Stimulated activated CD8-positive, alpha-beta memory T cell treated with anti-CD3 and anti-CD28 coated beads, Interleukin-15, amount 100 ng/mL, for 48 hours (primary cell): ENCODE measurements at regions not wholly inside any gene's neighbourhood (a gene's known extent, or its start where the extent isn't known, plus 50 kb on each side); places are given as distances from the start of the nearest gene placed in this dataset.
"Not testable (repeated sequence)": the region's sequence is repeated elsewhere in the genome, so short reads cannot be mapped to it uniquely, and the experiment has no call there.

Experiments used
- DNase-seq, 2 donors: peaks; one replicate each; pipeline ENCODE4 v3.0.0-alpha.2; 2020; ENCODE audit warnings: low read depth in 2 of 2

DNA sequence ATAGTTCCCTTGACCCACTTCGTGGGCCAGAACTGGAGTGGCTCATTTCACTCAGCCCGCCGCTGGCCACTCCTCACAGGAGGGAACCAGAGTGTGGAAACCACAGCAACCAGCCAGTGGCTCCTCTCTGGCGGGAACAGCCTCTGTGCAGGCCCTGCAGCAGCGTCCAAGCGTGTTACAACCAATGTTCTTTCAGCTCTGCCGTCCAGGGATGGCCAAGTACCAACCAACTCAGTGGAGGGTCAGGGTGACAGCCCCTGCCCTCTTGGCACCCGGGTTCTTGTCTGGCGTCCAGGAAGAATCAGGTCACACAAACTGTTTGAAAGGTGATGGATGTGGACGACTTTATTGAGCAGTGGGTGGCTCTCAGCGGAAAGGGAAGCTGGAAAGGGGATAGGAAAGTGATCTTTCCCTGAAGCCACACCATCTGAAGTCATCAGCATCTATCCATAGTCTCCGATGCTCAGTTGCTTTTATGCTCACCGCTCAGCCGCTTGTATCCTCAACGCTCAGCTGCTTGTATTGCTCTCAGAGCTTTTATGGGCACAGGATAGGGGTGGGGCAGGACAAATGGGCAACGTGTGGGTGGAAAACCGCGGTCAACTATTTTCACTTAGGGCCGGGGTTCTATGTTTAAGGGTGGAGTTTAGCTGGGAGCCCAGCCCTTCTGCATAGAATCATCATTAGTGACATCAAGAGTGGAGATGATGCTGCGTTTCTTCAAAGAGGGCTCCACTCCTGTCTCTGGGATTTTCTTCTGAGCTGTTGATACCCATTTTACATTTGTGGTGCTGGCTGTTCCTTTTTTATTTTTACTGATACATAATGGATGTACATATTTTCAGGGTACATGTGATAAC, 250.2 kb downstream of the RRAGC start:
- no peak for DNase-seq

DNA sequence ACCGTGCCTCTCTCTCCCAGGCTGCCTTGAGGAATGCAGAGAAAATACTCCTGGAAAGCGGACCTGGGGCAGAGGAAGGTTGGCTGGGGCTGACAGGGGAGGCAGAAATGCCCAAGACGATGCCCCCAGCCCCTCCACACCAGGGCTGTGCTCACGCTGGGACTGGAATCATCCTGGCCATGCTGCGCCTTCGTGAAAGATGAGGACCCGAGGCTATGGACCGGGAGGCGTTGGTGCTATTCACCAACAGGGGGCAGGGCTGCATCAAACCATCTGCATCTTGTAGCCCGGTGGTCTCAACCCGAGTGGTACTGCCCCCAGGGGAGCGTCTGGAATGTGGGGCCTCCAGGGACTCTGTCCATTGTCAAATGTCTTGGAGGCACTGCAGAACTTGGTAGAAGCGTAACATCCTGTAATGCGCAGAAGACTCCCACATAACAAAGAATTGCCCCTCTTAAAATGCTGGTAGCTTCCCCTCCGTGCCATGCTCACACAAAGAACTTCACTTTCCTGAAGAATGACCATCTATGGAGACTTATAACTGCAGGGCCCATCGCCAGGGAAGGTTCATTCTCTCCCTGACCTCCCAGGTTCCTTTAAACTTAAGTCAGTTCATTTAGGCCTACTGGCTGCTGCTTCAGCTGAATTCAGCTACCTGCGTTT, 251.2 kb downstream of the RRAGC start:
- no peak for DNase-seq

DNA sequence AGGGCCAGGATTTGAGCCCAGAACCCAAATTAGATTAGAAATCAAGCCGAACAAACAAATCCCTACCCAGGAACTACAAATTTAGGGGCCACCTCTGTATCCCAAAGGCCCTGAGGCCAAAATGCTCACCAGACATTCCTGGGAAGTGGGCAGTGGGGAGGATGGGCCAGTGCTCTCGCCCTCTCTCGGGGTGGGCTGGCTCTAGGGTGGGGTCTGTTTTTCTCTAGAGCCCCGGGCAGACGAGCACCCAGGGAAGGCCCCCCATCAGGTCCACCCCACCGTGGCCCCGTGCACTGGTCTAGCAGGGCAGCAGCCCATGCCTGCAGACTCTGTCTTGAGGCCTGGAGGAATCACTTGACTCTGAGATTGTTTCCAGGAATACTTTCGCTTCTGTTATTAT, 252.0 kb downstream of the RRAGC start:
- DNase-seq = no peak

DNA sequence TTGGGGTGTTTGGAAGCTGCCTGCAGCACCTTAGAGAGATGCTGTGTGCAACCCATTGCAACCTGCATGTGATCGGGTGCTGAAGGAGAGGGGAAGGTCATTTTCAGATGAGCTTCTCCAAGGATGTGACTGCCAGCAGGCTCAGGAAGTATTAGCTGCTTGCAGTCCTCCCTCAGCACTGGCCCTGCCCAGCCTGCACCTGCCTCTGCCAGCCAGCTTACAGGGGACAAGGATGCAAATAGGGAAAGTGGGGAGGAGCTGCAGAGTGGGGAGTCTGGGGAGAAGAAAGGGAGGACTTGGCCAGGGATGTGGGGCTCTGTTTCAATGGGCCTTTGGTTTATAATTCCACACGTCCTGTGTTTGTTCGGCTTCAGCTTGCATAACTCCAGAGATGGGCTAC, 254.5 kb downstream of the RRAGC start:
- no peak for DNase-seq

DNA sequence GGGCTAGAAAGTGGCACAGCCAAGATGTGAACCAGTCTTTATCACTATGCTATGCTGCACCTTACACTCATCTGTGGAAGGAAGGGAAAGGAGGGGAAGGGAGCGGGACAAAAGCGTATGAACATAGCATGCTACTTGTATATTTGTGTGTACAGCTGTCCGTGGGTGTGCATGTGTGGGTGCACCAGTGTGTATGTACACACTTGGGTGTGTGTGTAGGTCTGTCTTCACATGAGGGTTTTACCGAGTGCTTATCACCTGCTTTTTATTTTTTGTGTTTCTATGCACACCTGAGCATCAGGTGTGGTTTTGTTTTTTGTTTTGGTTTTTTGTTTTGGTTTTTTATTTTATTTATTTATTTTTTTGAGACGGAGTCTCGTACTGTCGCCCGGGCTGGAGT, 255.7 kb downstream of the RRAGC start:
- DNase-seq = no peak

DNA sequence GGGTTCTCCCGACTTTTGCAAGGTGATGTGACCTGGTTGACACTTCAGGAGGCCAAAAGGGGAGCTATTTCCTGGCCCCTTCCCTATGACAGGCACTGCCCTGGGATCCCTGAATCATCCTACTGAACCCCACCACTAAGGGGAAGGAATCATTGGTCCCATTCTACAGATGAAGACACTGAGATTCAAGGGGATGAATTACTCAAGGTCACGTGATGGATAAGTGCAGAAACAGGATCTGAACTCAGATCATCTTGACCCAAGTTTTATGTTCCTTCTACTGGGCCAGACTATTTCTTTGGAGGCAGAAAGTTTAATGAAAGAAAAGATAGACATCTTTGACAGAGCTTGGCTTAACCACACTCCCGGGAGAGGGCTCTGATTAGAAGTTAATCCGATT, 258.7 kb downstream of the RRAGC start:
- DNase-seq = no peak

DNA sequence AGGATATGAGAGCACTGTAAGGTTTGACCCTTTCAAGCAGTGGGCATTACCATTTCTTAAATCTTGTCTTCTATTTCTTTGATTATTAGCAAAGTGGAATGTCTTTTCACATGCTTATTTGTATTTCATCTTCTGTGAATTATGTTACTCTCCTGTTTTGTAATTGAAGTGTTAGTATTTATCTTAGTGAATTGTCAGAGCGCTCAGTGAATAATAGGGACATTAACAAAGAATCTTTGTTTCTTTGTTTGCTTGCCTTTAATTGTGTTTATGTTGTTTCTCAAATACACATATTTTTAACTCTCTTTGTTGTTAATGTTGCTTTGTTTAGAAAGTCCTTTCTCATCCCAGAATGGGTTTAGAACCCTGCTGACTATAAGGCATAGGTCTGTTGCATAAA, 259.3 kb downstream of the RRAGC start:
- no peak for DNase-seq

DNA sequence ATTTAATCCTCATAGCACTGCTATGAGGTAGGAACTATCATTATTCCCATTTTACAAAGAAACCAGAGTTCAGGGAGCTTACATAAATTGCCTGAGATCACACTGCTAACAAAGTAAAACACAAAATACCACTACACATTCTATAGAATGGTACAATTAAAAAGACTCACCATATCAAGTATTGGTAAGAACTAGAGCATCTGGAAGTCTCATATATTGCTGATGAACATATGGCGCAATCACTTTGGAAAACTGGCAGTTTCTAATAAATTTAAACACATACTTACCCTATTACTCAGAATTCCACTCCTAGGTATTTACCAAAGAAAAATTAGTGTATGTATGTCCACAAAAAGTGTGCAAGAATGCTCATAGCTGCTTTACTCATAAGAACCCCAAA, 261.5 kb downstream of the RRAGC start:
- DNase-seq = no peak

DNA sequence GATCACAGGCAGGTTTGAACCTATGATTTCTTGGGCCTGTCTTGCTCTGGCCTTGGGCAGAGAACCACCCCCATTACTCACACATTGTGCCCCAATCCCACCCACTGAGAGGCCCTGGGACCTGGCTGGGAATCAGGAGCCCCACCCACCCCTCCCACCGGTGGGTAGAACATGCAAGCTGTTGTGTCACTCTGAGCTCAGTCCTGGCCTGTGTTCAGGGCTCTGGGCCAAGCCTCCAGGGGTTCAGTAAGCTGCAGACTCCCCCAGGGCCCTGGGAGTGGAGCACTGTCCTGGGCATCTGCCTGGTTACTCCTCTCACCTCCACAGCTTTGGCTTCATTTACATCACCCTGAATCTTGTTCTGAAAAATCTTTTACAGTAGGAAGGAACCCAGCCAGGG, 270.5 kb downstream of the RRAGC start:
- DNase-seq = no peak

DNA sequence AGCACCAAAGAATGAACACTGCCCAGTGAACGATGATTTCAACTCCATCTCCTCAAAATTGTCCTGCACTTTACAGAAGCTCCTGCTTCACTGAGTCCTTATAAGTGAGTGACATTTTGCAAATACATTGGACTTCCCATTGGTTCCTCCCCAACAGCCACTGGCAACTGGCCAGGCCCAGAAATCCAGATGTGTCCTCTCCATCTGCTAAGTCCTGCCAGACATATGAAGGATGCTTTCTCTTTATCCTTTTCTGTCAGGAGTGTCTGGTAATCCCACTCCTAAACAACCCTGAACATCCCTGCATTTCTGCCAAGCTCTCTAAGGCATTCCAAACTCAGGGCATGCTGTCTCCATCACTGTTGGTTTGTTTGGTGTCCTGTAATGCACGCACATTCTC, 271.8 kb downstream of the RRAGC start:
- no peak for DNase-seq

DNA sequence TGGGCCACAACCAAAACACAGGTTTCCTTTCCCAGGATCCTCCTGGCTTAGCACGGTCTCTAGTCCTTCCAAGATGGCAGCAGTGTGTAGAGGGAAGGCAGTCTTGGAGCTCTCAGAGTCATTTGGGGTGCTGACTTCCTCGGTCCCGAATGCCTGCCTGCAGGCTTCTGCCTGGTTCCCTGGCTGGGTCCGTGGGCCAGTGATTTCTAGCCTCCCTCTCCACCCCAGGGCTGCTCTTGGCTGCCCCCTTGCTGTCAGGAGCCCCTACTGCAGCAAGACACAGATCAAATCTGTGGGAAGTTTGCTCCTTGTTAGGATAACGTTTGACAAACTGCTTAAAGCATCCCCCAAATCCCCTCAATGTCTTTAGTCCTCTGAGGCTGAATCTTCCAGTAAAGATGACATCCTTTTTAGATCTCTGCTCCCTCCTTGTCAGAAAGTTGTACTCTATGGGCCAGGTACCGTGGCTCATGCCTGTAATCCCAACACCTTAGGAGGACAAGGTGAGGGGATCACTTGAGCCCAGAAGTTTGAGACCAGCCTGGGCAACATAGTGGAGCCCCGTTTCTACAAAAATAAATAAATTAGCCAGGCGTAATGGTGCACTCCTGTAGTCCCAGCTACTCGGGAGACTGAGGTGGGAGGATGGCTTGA, 272.5 kb downstream of the RRAGC start:
- DNase-seq = peak; percentile 11 to 29

DNA sequence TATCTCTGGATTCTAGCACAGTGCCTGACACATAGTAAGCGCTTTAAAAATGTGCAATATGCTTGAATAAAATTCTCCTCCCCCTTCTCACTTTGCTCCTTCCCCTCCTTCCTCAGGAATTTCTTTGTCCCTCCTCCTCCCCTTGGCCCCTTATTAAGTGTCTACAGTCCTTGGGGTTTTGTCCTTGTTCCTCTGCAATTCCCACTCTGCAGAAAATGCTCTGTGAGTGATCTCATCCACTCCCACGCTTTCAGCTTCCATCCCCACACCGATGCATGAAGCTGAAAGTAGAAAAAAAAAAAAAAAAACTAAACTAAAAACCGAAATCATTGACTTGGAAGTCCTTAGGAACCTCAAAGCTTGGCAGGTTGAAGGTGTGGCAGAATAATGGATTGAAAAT, 273.6 kb downstream of the RRAGC start:
- no peak for DNase-seq

DNA sequence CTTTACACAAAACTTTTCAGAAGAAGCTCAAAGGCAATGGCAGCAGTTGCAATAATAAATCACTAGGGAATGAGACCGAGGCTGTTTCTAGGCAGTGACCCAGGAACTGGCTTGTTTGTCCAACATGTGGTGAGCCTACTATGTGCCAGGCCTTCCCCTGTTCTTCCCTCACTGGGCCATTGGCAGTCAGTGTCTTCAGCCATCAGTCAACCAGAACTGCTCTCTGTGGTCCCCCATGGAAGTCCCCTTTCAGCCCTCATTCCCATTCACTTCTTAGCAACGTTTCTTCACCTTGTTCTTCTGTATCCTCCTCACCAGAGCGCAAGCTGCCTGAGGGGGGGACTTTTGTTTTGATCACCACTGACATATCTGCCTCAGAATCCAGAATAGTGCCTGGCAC, 274.1 kb downstream of the RRAGC start:
- no peak for DNase-seq

DNA sequence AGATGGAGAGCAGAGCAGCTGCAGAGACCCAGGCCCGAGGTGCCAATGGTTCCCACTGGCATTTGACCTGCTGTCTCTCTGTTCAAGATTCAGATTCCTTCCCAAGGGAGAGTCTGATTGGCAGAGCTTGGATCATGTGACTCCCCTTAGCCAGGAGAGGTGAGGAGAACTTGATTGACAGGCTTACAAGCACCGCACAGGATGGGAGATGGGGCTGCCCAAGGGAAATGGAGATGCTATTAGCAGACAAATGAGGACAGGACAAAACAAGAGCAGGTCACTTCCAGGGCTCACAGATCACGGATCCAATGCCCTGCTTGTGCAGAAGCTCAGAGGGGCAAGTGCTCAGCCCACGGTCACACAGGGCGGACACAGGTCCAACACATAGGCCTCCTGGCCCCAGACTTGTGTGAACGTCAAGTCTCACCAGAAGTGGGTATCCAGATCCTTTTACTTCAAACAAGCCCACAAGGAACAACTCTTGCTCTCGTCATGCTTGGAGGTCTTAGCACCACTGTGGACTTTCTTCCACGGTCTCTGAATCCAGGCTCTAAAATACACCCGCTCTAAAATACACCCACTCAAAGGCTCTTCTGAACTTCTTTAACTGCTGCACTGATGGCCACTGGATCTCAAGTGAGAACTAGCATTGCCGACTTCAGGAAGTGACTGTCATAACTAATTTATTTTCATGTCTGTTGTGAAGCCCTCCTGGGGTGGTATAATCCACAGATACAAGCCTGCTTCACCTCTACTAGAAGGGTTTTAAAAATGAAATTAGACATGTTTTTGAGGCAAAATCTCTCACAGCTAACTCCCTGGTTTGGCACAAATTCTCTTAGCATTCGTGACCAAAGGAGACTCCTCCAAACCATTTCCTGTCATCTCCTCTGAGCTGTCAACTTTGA, 274.9 kb downstream of the RRAGC start:
- DNase-seq = no peak

DNA sequence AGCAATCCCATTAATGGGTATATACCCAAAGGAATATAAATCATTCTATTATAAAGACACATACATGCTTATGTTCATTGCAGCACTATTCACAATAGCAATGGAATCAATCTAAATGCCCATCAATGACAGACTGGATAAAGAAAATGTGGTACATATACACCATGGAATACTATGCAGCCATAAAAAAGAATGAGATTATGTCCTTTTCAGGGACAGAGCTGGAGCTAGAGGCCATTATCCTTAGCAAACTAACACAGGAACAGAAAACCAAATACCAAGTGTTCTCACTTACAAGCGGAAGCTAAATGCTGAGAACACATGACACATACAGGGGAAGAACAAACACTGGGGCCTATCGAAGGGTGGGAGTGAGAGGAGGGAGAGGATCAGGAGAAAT, 276.3 kb downstream of the RRAGC start:
- DNase-seq = not testable (repeated sequence)

DNA sequence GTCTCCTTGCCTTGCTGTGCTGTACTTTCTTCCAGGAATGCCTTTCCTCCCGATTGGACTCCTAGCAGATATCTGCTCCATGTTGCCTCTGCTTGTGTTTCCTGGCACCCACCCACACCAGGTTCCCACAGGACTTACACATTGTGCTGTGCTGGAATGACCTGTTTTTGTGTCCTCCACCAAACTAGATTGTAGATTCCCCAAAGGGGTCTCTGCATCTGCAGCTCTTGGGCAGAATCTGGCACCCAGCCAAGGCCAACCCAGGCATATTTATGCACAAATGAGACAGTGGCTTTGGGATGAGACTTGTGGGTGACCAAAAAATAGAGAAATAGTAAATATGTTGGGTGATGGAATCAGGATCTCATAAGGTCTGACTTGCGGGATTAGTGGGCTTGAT, 278.2 kb downstream of the RRAGC start:
- no peak for DNase-seq

DNA sequence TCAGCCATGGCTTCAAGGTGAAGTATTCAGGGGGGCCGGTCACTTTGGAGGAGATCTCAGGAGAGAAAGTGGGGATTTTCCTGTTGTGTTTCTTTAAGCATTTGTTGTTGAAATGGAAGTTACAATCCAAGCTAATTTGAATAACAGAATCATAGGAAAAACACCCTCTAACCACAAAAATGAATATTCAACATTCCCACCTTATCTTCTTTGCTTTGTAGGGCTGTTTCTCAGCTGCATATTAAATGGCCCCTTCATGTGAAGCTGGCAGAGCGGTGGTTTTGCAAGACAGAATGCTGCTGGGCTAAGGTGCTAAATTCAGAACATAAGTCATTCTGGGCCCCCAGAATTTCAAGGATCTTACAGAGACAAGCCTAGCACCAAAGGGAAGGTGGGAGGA, 279.0 kb downstream of the RRAGC start:
- DNase-seq = no peak

DNA sequence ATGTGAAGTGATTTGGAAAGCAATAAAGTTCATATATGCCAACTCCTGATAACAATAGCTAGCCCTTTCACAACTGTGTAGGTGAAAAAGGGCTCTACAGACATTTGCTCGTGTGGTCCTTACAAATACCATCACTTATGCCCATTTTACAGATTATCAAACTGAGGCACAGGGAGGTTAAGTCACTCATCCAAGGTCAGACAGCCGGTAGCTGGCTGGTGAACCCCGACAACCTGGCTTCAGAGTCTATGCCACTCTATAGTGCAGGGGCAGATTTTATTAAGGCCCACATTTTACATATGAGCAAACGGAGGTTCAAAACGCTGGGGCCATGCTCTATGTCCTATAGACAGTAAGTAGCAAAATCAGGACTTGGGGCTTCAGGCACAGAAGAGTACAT, 280.5 kb downstream of the RRAGC start:
- no peak for DNase-seq

DNA sequence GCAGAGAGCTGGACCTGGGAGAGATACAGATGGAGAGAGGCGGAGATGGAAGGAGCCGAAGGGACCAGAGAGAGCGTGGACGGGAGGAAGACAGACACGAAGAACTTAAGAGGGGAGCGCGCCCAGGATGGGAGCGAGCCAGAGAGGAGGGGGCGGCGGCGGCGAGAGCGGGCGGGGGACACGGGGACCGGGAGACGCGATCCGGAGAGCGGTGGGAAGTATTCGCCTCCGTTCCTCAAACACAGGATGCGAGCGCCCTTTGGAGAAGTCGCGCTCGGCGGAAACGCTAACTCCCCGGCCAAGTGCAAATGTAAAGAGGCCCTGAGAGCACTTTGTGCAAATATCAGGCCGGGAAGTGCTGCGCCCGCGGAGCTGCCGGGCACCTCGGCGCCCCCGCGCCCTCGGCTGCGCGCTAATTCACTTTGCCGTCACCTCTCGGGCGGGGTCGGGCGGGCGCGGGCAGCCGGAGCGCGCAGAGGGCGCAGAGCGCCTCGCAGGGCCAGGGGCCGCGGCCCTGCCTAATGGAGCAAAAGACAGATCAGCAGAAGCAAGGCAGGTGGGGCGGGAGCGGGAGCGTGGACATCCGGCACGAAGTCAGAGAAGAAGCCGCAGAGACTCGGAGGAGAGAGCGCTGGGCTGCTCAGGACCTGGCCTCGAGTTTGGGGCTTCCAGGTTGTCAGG, 281.2 kb downstream of the RRAGC start:
- DNase-seq = no peak

DNA sequence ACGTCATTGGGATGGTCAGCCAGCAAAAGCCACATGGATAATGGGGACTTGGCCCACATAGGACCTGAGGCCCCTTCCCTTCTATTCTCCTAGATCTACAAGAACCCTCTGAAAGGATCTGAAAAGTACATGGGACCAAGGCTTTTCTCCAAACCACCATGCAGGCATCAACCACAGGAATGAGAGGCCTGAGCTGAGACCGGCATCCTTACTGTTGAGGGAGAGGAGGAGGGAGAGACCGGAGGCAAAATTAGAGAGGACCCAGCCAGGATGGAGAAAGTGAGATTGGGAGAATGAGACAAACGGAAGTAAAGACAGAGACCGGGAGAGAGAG, 281.7 kb downstream of the RRAGC start:
- DNase-seq = no peak

DNA sequence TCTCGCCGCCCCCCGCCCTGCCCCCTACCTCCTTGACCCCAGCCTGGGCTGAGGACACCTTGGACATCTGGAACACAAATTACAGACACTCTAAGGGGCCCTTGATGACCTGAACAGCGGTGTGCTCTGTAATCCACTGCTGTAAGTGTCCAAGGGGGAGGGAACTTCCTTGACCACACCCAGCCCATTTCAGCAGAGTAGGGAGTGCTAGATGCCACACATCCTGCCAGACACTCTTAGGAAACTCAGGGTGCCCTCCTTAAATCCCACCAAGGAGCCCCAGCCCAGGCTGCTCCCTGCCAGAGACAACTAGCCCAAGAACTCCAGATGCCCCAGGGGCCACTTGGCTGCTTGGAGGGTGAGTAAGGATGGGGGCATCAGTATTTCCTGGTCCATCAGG, 282.2 kb downstream of the RRAGC start:
- no peak for DNase-seq

DNA sequence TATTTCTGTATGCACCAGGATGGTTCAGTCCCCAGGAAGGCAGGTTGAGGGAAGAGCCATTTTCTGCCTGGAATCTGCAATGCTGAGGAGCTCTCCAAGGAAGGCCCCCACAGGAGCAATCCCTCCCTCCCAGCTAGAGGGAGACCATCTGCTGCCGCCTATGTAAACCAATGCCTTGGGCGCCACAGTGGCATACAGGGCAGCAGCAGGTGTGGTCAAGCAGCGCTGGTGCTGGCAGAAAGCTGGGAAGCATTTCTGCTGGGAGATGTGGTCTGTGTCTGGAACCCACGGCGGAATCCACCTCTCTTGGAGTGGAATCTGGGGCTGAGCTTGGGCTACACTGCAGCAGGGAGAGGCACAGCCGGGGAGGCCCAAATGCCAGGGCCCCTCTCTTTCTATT, 283.3 kb downstream of the RRAGC start:
- no peak for DNase-seq
